GM23248 (cell line): ENCODE measurements at regions not wholly inside any gene's neighbourhood (a gene's known extent, or its start where the extent isn't known, plus 50 kb on each side); places are given as distances from the start of the nearest gene placed in this dataset.

Experiments used
- DNase-seq: peaks from one replicate; pipeline ENCODE4 v3.0.0-alpha.2; 2015
- H2AFZ ChIP-seq: fragments of 200-600 bp; sonication (generic); 2 replicates; pipeline ENCODE4 v1.6.1; 2016; ENCODE audit warnings: antibody characterized with exemption
- H3F3A ChIP-seq: fragments of 200-600 bp; sonication (generic); 2 replicates; pipeline ENCODE4 v1.6.1; 2016; ENCODE audit warnings: mild to moderate bottlenecking, antibody characterized with exemption, mixed run types; ENCODE audit not compliant: insufficient read depth
- H3K27ac ChIP-seq: fragments of 200-600 bp; sonication (generic); 2 replicates; pipeline ENCODE4 v1.5.1; 2016; ENCODE audit warnings: mild to moderate bottlenecking
- H3K27me3 ChIP-seq: fragments of 200-600 bp; sonication (generic); replicated peaks from 2 replicates; pipeline ENCODE4 v1.6.1; 2016; ENCODE audit warnings: mild to moderate bottlenecking; ENCODE audit not compliant: insufficient read depth
- H3K36me3 ChIP-seq: fragments of 200-600 bp; sonication (generic); 2 replicates; pipeline ENCODE4 v1.6.1; 2016; ENCODE audit warnings: low read depth, mild to moderate bottlenecking
- H3K4me1 ChIP-seq: fragments of 200-600 bp; sonication (generic); 2 replicates; pipeline ENCODE4 v1.6.1; 2016; ENCODE audit warnings: mild to moderate bottlenecking; ENCODE audit not compliant: insufficient read depth
- H3K4me2 ChIP-seq: fragments of 200-600 bp; sonication (generic); one replicate; pipeline ENCODE4 v1.6.1; 2016; ENCODE audit warnings: mild to moderate bottlenecking; ENCODE audit not compliant: unreplicated experiment
- H3K4me3 ChIP-seq: fragments of 200-600 bp; sonication (generic); 2 replicates; pipeline ENCODE4 v1.5.1; 2016; ENCODE audit warnings: mild to moderate bottlenecking
- H3K79me2 ChIP-seq: fragments of 200-600 bp; sonication (generic); 2 replicates; pipeline ENCODE4 v1.6.1; 2016; ENCODE audit warnings: mild to moderate bottlenecking; ENCODE audit not compliant: insufficient read depth
- H3K9ac ChIP-seq: fragments of 200-600 bp; sonication (generic); 2 replicates; pipeline ENCODE4 v1.6.1; 2016; ENCODE audit warnings: mild to moderate bottlenecking
- H3K9me2 ChIP-seq: fragments of 200-600 bp; sonication (generic); 2 replicates; pipeline ENCODE4 v1.6.1; 2016; ENCODE audit warnings: mixed run types, mild to moderate bottlenecking, moderate library complexity; ENCODE audit not compliant: insufficient read depth
- H3K9me3 ChIP-seq: fragments of 200-600 bp; sonication (generic); one replicate; pipeline ENCODE4 v1.6.1; 2017; ENCODE audit warnings: low read depth
- H4K20me1 ChIP-seq: fragments of 200-600 bp; sonication (generic); 2 replicates; pipeline ENCODE4 v1.6.0; 2016; ENCODE audit not compliant: insufficient read depth
- EZH2 ChIP-seq: fragments of 200-600 bp; sonication (generic); IDR thresholded peaks from 2 replicates; pipeline ENCODE4 v1.6.1; 2018; ENCODE audit warnings: antibody characterized with exemption, mild to moderate bottlenecking; ENCODE audit not compliant: insufficient read depth, poor library complexity, severe bottlenecking
- EZH2phosphoT487 ChIP-seq: fragments of 200-600 bp; sonication (generic); IDR thresholded peaks from 2 replicates; pipeline ENCODE4 v1.6.1; 2018; ENCODE audit warnings: antibody characterized with exemption, moderate library complexity, mild to moderate bottlenecking, low read depth; ENCODE audit not compliant: insufficient read depth
- WGBS, 2 experiments: methylation state at CpG; one replicate each; pipeline ENCODE4 v1.1.6; 2015 to 2017; ENCODE audit warnings: low lambda C conversion rate in 2 of 2, low coverage in 1 of 2; ENCODE audit errors: missing lambda C conversion rate in 2 of 2; 5-methylcytosine and 5-hydroxymethylcytosine counted together
- in situ Hi-C: fragments of 300-500 bp; cut with MboI; formaldehyde crosslinking; loops from 2 replicates; pipeline ENCODE4 v1.15.0; 2020

GRCh38 chr16:65343556-65343955 is 221.7 kb upstream of the CDH11 start:
- DNase-seq: no peak
- Histone ChIP-seq H3K36me3 (no peaks in the 10 kb centered on the region), H3K4me2 (no peak overlapping the region), H3K9me3 (no peaks in the 10 kb centered on the region), H3F3A (no peaks in the 10 kb centered on the region), H3K9me2 (no peaks in the 10 kb centered on the region), H3K9ac (no peak overlapping the region), H4K20me1 (no peaks in the 10 kb centered on the region), H3K4me3 (no peak overlapping the region), H3K79me2 (no peaks in the 10 kb centered on the region), H3K27ac (no peak overlapping the region), H2AFZ (no peak overlapping the region), H3K27me3 (no peaks in the 10 kb centered on the region), H3K4me1 (no peaks in the 10 kb centered on the region)
- no peak for TF ChIP-seq EZH2
- TF ChIP-seq EZH2phosphoT487: no peak
- WGBS, 2 experiments: 85 to 95% methylated on average over 2 of the region's 2 CpGs
- in situ Hi-C loops: no loop called here

- Histone ChIP-seq H3F3A (no peaks in the 10 kb centered on the region), H3K79me2 (no peaks in the 10 kb centered on the region), H4K20me1 (no peaks in the 10 kb centered on the region), H3K4me1 (no peaks in the 10 kb centered on the region), H3K4me2 (no peak overlapping the region), H3K9ac (no peak overlapping the region), H2AFZ (no peak overlapping the region), H3K9me2 (no peaks in the 10 kb centered on the region), H3K27ac (no peak overlapping the region), H3K9me3 (no peaks in the 10 kb centered on the region), H3K36me3 (no peaks in the 10 kb centered on the region), H3K4me3 (no peak overlapping the region), H3K27me3 (no peaks in the 10 kb centered on the region)
- DNase-seq: no peak
- 82 to 87% methylated on average over 8 of the region's 8 CpGs for WGBS, 2 experiments
- TF ChIP-seq EZH2phosphoT487 (no peak), EZH2 (no peak)
- in situ Hi-C loops: no loop called here
Observed at GRCh38 chr16:65342231-65342866, 220.5 kb upstream of the CDH11 start.

GRCh38 chr16:65339062-65339461 is 217.2 kb upstream of the CDH11 start:
- TF ChIP-seq EZH2phosphoT487: no peak
- Histone ChIP-seq H4K20me1 (no peaks in the 10 kb centered on the region), H3K36me3 (no peaks in the 10 kb centered on the region), H3K4me2 (no peak overlapping the region), H3K9me3 (no peaks in the 10 kb centered on the region), H3K4me3 (no peak overlapping the region), H2AFZ (0 out of 2 replicates have a peak overlapping the region, but pooled peaks have one; percentile 9), H3K9me2 (peaks cover 4% of the 10 kb centered on the region; the same call in 1 of the 2 replicates), H3K27ac (no peak overlapping the region), H3K79me2 (no peaks in the 10 kb centered on the region), H3K27me3 (no peaks in the 10 kb centered on the region), H3F3A (peaks cover 13% of the 10 kb centered on the region; the same call in 1 of the 2 replicates), H3K4me1 (peaks cover 21% of the 10 kb centered on the region), H3K9ac (no peak overlapping the region)
- in situ Hi-C loops: no loop called here
- WGBS, 2 experiments: 63 to 73% methylated on average over 2 of the region's 2 CpGs
- no peak for DNase-seq

- in situ Hi-C loops: no loop called here
- 0 out of 2 replicates have a peak overlapping the region, but pooled peaks have one; percentile 15 for H3K27ac ChIP-seq
- DNase-seq: peak; percentile 80
Observed at GRCh38 chr16:65336160-65336559, 214.3 kb upstream of the CDH11 start.

More at GRCh38 chr16:65336160-65336559, 214.3 kb upstream of the CDH11 start:
- Histone ChIP-seq H3K4me3 (no peak overlapping the region), H3K9me3 (no peaks in the 10 kb centered on the region), H3K36me3 (no peaks in the 10 kb centered on the region), H3K27me3 (no peaks in the 10 kb centered on the region), H3F3A (peaks cover 15% of the 10 kb centered on the region), H3K9ac (no peak overlapping the region), H3K4me2 (peak overlapping the region; percentile 61), H3K4me1 (peaks cover 21% of the 10 kb centered on the region), H2AFZ (peak overlapping the region; percentile 13), H3K9me2 (peaks cover 4% of the 10 kb centered on the region; the same call in 1 of the 2 replicates), H3K79me2 (no peaks in the 10 kb centered on the region), H4K20me1 (no peaks in the 10 kb centered on the region)
- TF ChIP-seq EZH2 (no peak), EZH2phosphoT487 (no peak)
- WGBS, 2 experiments: 7 to 15% methylated on average over 2 of the region's 2 CpGs
